Breast epithelium (tissue), 3 donors: ENCODE measurements at regions not wholly inside any gene's neighbourhood (a gene's known extent, or its start where the extent isn't known, plus 50 kb on each side); places are given as distances from the start of the nearest gene placed in this dataset.

Experiments used
- POLR2A ChIP-seq: fragments of 450-650 bp; IDR thresholded peaks from one replicate; pipeline ENCODE4 v1.6.1; 2016; ENCODE audit warnings: antibody characterized with exemption, mild to moderate bottlenecking, moderate library complexity
- POLR2AphosphoS5 ChIP-seq, 3 donors: sonication (generic); formaldehyde crosslinking; IDR thresholded peaks; one replicate each; pipeline ENCODE4 v1.6.1; 2017; ENCODE audit warnings: antibody characterized with exemption in 3 of 3

DNA sequence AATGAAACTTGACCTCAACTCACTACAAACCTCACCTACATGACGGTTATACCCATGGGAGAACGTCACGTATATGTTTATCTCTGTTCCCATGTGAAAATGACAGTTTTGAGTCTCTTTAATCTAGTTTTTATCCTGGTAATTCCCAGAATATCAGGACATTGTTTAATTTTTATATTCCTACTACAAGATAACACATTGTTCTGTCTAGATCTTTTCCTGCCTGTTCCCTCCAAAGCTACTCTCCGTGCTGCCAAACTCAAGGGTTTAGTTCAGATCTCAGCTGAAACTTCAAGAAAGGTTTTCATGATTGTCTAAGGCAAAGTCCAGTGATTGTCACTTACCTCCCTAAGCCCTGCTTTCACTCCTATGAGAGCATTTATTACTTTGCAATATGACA is 1159.4 kb upstream of the SEMA6A start:
- TF ChIP-seq POLR2A, result no peak
- no peak for TF ChIP-seq POLR2AphosphoS5 (IDR thresholded peaks at IDR 0.05)
